ENCODE measurements at regions not wholly inside any gene's neighbourhood (a gene's known extent, or its start where the extent isn't known, plus 50 kb on each side); places are given as distances from the start of the nearest gene placed in this dataset.
A peak's percentile ranks its signal among the peaks of the same experiment; 100 is the strongest.

DNA sequence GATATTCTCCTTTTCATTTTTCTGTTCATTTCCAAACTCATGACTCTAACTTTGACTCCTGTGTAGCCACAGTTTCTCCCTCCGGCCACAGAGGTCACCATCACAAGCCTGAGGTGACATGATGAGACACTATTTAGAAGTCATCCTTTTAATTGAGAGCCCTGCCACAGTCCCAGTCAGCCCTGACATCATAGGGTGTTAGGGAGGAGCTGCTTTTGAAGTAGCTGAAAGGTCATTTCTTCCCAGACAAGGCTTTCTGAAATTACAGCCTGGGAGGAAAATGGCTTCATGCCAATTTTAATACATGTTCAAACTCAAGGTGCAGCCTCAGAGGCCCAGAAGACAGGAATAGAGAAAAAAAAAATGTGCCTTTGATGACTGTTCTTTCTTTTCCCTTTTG is 532.8 kb upstream of the TGFBR2 start:
- H2AK9ac ChIP-seq (replicated peaks; ENCODE audit: low read depth, low read length, poor library complexity) = no peak overlapping the region
- no peak overlapping the region for H2BK5ac ChIP-seq (ENCODE audit: low read depth, low read length, poor library complexity, severe bottlenecking)
- no peaks in the 10 kb centered on the region for H3K9me3 ChIP-seq (ENCODE audit: control insufficient read depth, insufficient read depth, low read length)
- no peak overlapping the region for H3K23ac ChIP-seq (ENCODE audit: low read depth, low read length)
- no peak for ATAC-seq (ENCODE audit: low read depth)
- no peak overlapping the region for H2BK120ac ChIP-seq (ENCODE audit: low read depth, low read length)
- no peaks in the 10 kb centered on the region for H4K20me1 ChIP-seq (ENCODE audit: insufficient read depth, low read length)
- in situ Hi-C loops (cut with MboI; ENCODE audit: low sequenced_read_pairs) (no loop called here), dilution Hi-C loops (cut with HindIII; ENCODE audit: low sequenced_read_pairs, unreplicated experiment) (no loop called here), intact Hi-C loops (cut with micrococcal nuclease) (no loop called here)
- no peak overlapping the region for H3K9ac ChIP-seq (ENCODE audit: low read depth, low read length)
- no CpG with 5 or more reads among the region's 1 CpG for WGBS, 2 experiments (ENCODE audit: extremely low coverage in 2 of 2, insufficient read length in 1 of 2)
- H3K9me1 ChIP-seq (ENCODE audit: insufficient read depth, low read length) = no peaks in the 10 kb centered on the region
- H3K27ac ChIP-seq (ENCODE audit: insufficient read depth, low read length) = no peak overlapping the region
- H3K4me1 ChIP-seq (ENCODE audit: control insufficient read depth, insufficient read depth, low read length) = no peaks in the 10 kb centered on the region
- H3K27me3 ChIP-seq (ENCODE audit: control insufficient read depth, insufficient read depth, low read length) = no peaks in the 10 kb centered on the region
- no peak overlapping the region for H4K91ac ChIP-seq (ENCODE audit: insufficient read depth, low read depth, low read length)
- no peak overlapping the region for H3K4ac ChIP-seq (ENCODE audit: low read depth, low read length)
- ChIA-PET POLR2A (ENCODE audit: unreplicated experiment) (no interaction called here), CTCF (interaction anchor here (0.8 kb wide), 1 partner anchor 1651 kb away, joined by 3 read pairs; no protein-coding TSS in a partner anchor)
- TF ChIP-seq CEBPB (IDR thresholded peaks at IDR 0.05; ENCODE audit: low read depth, low read length) = no peak
- TF ChIP-seq, protein P1, sequence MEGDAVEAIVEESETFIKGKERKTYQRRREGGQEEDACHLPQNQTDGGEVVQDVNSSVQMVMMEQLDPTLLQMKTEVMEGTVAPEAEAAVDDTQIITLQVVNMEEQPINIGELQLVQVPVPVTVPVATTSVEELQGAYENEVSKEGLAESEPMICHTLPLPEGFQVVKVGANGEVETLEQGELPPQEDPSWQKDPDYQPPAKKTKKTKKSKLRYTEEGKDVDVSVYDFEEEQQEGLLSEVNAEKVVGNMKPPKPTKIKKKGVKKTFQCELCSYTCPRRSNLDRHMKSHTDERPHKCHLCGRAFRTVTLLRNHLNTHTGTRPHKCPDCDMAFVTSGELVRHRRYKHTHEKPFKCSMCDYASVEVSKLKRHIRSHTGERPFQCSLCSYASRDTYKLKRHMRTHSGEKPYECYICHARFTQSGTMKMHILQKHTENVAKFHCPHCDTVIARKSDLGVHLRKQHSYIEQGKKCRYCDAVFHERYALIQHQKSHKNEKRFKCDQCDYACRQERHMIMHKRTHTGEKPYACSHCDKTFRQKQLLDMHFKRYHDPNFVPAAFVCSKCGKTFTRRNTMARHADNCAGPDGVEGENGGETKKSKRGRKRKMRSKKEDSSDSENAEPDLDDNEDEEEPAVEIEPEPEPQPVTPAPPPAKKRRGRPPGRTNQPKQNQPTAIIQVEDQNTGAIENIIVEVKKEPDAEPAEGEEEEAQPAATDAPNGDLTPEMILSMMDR (conservative IDR thresholded peaks at IDR 0.05; ENCODE audit: low read depth, low read length) = no peak
- no peak for TF ChIP-seq POLR2A (IDR thresholded peaks at IDR 0.05; ENCODE audit: low read depth, low read length)
- no peaks in the 10 kb centered on the region for H3K36me3 ChIP-seq (ENCODE audit: control insufficient read depth, insufficient read depth, low read length)
- H4K8ac ChIP-seq (ENCODE audit: low read depth in 2 of 2, low read length in 2 of 2) = no peak overlapping the region
- H2BK15ac ChIP-seq (ENCODE audit: low read depth, low read length) = no peak overlapping the region
- H3K4me2 ChIP-seq (ENCODE audit: low read depth, low read length) = no peak overlapping the region
- H3K56ac ChIP-seq (ENCODE audit: extremely low read depth, insufficient read depth, low read length) = no peak overlapping the region
- H4K5ac ChIP-seq (ENCODE audit: low read depth, low read length) = no peak overlapping the region
- no TSS peak for BruUV-seq (replicated peaks)
- H3K79me1 ChIP-seq (ENCODE audit: low read depth in 1 of 2, low read length in 2 of 2) = no peaks in the 10 kb centered on the region
- no peak overlapping the region for H3K14ac ChIP-seq (replicated peaks; ENCODE audit: low read depth, low read length)
- H2AFZ ChIP-seq (replicated peaks; ENCODE audit: low read length, poor library complexity) = no peak overlapping the region
- DNase-seq = peak; percentile 3
- no peak overlapping the region for H3K18ac ChIP-seq (ENCODE audit: low read depth, low read length)
- H2AK5ac ChIP-seq (ENCODE audit: low read depth, low read length) = no peak overlapping the region
- no peak overlapping the region for H3K4me3 ChIP-seq (ENCODE audit: insufficient read depth, low read depth, low read length)
- H2BK20ac ChIP-seq (ENCODE audit: low read depth, low read length) = no peak overlapping the region

Measured in IMR-90 (cell line).